Neural cell (in vitro differentiated cells): ENCODE measurements at regions not wholly inside any gene's neighbourhood (a gene's known extent, or its start where the extent isn't known, plus 50 kb on each side); places are given as distances from the start of the nearest gene placed in this dataset.
"Not testable (repeated sequence)": the region's sequence is repeated elsewhere in the genome, so short reads cannot be mapped to it uniquely, and the experiment has no call there.

Experiments used
- H2AFZ ChIP-seq: fragments of 200-600, 300-800 bp; sonication (generic), shearing (Covaris generic); 2 replicates; pipeline ENCODE4 v1.6.0; 2014; ENCODE audit warnings: low read depth, mild to moderate bottlenecking, antibody characterized with exemption, low read length, moderate library complexity
- H3F3A ChIP-seq: fragments of 200-600 bp; shearing (Covaris generic); 2 replicates; pipeline ENCODE4 v1.6.1; 2016; ENCODE audit warnings: mild to moderate bottlenecking, moderate library complexity, mixed read lengths, antibody characterized with exemption, low read length; ENCODE audit not compliant: insufficient read depth, poor library complexity, severe bottlenecking
- H3K27ac ChIP-seq: fragments of 200-600, 300-800 bp; sonication (generic), shearing (Covaris generic); 2 replicates; pipeline ENCODE4 v1.5.1; 2014; ENCODE audit warnings: mild to moderate bottlenecking, low read length, moderate library complexity
- H3K27me3 ChIP-seq: fragments of 300-800, 200-600 bp; sonication (generic), shearing (Covaris generic); 2 replicates; pipeline ENCODE4 v1.6.0; 2014; ENCODE audit warnings: mild to moderate bottlenecking, low read depth, low read length, moderate library complexity; ENCODE audit not compliant: insufficient read depth
- H3K36me3 ChIP-seq: fragments of 300-800, 200-600 bp; sonication (generic), shearing (Covaris generic); 2 replicates; pipeline ENCODE4 v1.5.1; 2014; ENCODE audit warnings: mild to moderate bottlenecking, antibody characterized with exemption, low read length, moderate library complexity; ENCODE audit not compliant: insufficient read depth
- H3K4me2 ChIP-seq: fragments of 300-800, 200-600 bp; sonication (generic), shearing (Covaris generic); 2 replicates; pipeline ENCODE4 v1.6.0; 2014; ENCODE audit warnings: mild to moderate bottlenecking, low read length
- H3K4me3 ChIP-seq: fragments of 300-800, 200-600 bp; sonication (generic), shearing (Covaris generic); 2 replicates; pipeline ENCODE4 v1.5.1; 2014; ENCODE audit warnings: mild to moderate bottlenecking, low read length, moderate library complexity
- H3K79me2 ChIP-seq: fragments of 200-600 bp; shearing (Covaris generic); replicated peaks from 2 replicates; pipeline ENCODE4 v1.6.0; 2014; ENCODE audit warnings: mild to moderate bottlenecking, low read length, moderate library complexity; ENCODE audit not compliant: insufficient read depth
- H3K9ac ChIP-seq: fragments of 300-800, 200-600 bp; sonication (generic), shearing (Covaris generic); 2 replicates; pipeline ENCODE4 v1.6.1; 2016; ENCODE audit warnings: mild to moderate bottlenecking, low read length, mixed read lengths
- H3K9me2 ChIP-seq: fragments of 200-600 bp; shearing (Covaris generic); 2 replicates; pipeline ENCODE4 v1.6.1; 2016; ENCODE audit warnings: mild to moderate bottlenecking, low read length, mixed read lengths; ENCODE audit not compliant: insufficient read depth
- H3K9me3 ChIP-seq: fragments of 200-600, 300-800 bp; sonication (generic), shearing (Covaris generic); 2 replicates; pipeline ENCODE4 v1.6.1; 2016; ENCODE audit warnings: mild to moderate bottlenecking, mixed run types, low read length, moderate library complexity, mixed read lengths
- H4K20me1 ChIP-seq: fragments of 200-600 bp; shearing (Covaris generic); 2 replicates; pipeline ENCODE4 v1.6.1; 2016; ENCODE audit warnings: mild to moderate bottlenecking, mixed run types; ENCODE audit not compliant: insufficient read depth
- EP300 ChIP-seq: fragments of 450-650 bp; conservative IDR thresholded peaks from 2 replicates; pipeline ENCODE4 v1.6.1; 2014; ENCODE audit warnings: antibody characterized with exemption, mild to moderate bottlenecking, moderate library complexity; ENCODE audit not compliant: poor library complexity, severe bottlenecking
- EZH2 ChIP-seq: fragments of 200-600, 300-800 bp; shearing (Covaris generic), sonication (generic); IDR thresholded peaks from 2 replicates; pipeline ENCODE4 v1.6.1; 2014; ENCODE audit warnings: antibody characterized with exemption, low read length, borderline replicate concordance, mild to moderate bottlenecking; ENCODE audit not compliant: insufficient read depth, poor library complexity, severe bottlenecking
- MXI1 ChIP-seq: fragments of 450-650 bp; conservative IDR thresholded peaks from 2 replicates; pipeline ENCODE4 v1.6.1; 2014; ENCODE audit warnings: antibody characterized with exemption, mild to moderate bottlenecking; ENCODE audit not compliant: poor library complexity, severe bottlenecking
- POLR2AphosphoS5 ChIP-seq: IDR thresholded peaks from 2 replicates; pipeline ENCODE4 v1.6.1; 2012
- RAD21 ChIP-seq: fragments of 450-650 bp; conservative IDR thresholded peaks from 2 replicates; pipeline ENCODE4 v1.6.1; 2014; ENCODE audit warnings: antibody characterized with exemption, mild to moderate bottlenecking, moderate library complexity
- SMC3 ChIP-seq: fragments of 450-650 bp; conservative IDR thresholded peaks from 2 replicates; pipeline ENCODE4 v1.6.1; 2014; ENCODE audit warnings: antibody characterized with exemption, mild to moderate bottlenecking, moderate library complexity; ENCODE audit not compliant: poor library complexity
- TAF1 ChIP-seq: IDR thresholded peaks from 2 replicates; pipeline ENCODE4 v1.6.1; 2012; ENCODE audit warnings: low read depth
- TF ChIP-seq, protein P1 (sequence below): fragments of 450-650 bp; IDR thresholded peaks from 2 replicates; pipeline ENCODE4 v1.5.1; 2014; ENCODE audit warnings: antibody characterized with exemption, mild to moderate bottlenecking, moderate library complexity; ENCODE audit not compliant: poor library complexity, severe bottlenecking
- TF ChIP-seq, protein P2 (sequence below): IDR thresholded peaks from 2 replicates; pipeline ENCODE4 v1.6.1; 2012; ENCODE audit warnings: borderline replicate concordance

DNA sequence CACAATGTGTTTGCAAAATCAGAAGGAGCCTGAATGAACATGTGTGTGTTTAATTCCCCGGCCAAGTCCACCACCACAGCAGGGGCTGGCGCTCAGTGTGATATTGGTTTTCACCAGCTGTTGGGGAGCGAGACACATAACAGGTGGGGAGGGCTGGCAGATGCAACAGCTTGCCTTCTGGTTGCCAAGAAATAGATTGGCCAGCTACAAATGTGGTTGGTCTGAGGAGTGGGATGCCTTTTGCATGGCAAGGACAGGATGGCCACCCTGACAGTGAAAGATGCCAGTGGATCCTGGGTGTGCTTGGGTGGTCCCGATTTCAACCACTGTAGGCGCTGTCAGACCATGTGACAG is 292.5 kb upstream of the FZD8 start:
- H3K9ac ChIP-seq, result no peak overlapping the region
- no peaks in the 10 kb centered on the region for H3F3A ChIP-seq
- H3K27ac ChIP-seq, result no peak overlapping the region
- no peaks in the 10 kb centered on the region for H3K79me2 ChIP-seq
- H3K36me3 ChIP-seq, result no peaks in the 10 kb centered on the region
- H3K27me3 ChIP-seq, result no peaks in the 10 kb centered on the region
- H4K20me1 ChIP-seq, result no peaks in the 10 kb centered on the region
- no peak overlapping the region for H3K4me2 ChIP-seq
- no peaks in the 10 kb centered on the region for H3K9me3 ChIP-seq
- no peak overlapping the region for H2AFZ ChIP-seq
- no peak overlapping the region for H3K4me3 ChIP-seq
- no peaks in the 10 kb centered on the region for H3K9me2 ChIP-seq
- TF ChIP-seq RAD21 (no peak), MXI1 (no peak), EZH2 (no peak), TAF1 (no peak), EP300 (no peak), SMC3 (no peak)

DNA sequence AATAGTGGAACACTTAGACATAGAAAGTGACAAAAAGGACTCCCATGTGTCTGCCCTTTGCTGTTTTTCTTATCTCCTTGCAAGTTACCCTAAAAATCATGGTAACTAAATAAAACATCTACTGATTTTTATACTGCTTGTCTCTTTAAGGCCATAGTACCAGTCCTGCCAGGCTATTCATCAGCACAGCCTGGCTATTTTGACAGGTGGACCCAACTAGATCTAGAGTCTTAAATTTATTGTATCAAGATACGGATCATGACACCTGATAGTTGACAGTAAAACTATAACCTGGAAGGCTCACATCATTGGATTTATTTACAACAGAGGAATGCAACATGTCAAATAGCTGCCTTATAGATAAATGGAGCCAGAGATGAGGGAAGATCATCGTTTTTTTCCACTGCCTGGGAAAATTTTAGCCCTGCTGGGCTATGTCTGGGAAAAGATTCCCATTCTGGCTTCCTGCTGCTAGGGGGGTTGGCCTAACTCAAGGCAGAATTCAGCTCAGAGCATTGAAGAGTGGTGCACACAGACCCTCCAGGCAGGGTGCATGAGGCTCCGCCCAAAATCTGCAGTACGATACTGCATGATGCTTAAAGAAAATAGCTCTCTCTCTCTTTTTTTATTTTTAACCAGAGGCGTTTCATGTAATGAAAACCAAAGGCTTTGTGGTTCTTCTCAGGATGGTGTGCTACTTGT is 292.0 kb upstream of the FZD8 start:
- H3K9me3 ChIP-seq, result no peaks in the 10 kb centered on the region
- no peak overlapping the region for H3K4me3 ChIP-seq
- no peaks in the 10 kb centered on the region for H4K20me1 ChIP-seq
- H3F3A ChIP-seq, result no peaks in the 10 kb centered on the region
- H3K36me3 ChIP-seq, result no peaks in the 10 kb centered on the region
- H3K4me2 ChIP-seq, result no peak overlapping the region
- TF ChIP-seq MXI1 (no peak), RAD21 (no peak), SMC3 (no peak), TAF1 (no peak), EP300 (no peak)
- TF ChIP-seq, protein P1, sequence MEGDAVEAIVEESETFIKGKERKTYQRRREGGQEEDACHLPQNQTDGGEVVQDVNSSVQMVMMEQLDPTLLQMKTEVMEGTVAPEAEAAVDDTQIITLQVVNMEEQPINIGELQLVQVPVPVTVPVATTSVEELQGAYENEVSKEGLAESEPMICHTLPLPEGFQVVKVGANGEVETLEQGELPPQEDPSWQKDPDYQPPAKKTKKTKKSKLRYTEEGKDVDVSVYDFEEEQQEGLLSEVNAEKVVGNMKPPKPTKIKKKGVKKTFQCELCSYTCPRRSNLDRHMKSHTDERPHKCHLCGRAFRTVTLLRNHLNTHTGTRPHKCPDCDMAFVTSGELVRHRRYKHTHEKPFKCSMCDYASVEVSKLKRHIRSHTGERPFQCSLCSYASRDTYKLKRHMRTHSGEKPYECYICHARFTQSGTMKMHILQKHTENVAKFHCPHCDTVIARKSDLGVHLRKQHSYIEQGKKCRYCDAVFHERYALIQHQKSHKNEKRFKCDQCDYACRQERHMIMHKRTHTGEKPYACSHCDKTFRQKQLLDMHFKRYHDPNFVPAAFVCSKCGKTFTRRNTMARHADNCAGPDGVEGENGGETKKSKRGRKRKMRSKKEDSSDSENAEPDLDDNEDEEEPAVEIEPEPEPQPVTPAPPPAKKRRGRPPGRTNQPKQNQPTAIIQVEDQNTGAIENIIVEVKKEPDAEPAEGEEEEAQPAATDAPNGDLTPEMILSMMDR, result no peak
- TF ChIP-seq, protein P2, sequence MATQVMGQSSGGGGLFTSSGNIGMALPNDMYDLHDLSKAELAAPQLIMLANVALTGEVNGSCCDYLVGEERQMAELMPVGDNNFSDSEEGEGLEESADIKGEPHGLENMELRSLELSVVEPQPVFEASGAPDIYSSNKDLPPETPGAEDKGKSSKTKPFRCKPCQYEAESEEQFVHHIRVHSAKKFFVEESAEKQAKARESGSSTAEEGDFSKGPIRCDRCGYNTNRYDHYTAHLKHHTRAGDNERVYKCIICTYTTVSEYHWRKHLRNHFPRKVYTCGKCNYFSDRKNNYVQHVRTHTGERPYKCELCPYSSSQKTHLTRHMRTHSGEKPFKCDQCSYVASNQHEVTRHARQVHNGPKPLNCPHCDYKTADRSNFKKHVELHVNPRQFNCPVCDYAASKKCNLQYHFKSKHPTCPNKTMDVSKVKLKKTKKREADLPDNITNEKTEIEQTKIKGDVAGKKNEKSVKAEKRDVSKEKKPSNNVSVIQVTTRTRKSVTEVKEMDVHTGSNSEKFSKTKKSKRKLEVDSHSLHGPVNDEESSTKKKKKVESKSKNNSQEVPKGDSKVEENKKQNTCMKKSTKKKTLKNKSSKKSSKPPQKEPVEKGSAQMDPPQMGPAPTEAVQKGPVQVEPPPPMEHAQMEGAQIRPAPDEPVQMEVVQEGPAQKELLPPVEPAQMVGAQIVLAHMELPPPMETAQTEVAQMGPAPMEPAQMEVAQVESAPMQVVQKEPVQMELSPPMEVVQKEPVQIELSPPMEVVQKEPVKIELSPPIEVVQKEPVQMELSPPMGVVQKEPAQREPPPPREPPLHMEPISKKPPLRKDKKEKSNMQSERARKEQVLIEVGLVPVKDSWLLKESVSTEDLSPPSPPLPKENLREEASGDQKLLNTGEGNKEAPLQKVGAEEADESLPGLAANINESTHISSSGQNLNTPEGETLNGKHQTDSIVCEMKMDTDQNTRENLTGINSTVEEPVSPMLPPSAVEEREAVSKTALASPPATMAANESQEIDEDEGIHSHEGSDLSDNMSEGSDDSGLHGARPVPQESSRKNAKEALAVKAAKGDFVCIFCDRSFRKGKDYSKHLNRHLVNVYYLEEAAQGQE, result peak; percentile 69
- no peak overlapping the region for H3K9ac ChIP-seq
- H2AFZ ChIP-seq, result no peak overlapping the region
- no peaks in the 10 kb centered on the region for H3K27me3 ChIP-seq
- no peaks in the 10 kb centered on the region for H3K79me2 ChIP-seq
- no peak overlapping the region for H3K27ac ChIP-seq
- no peaks in the 10 kb centered on the region for H3K9me2 ChIP-seq

DNA sequence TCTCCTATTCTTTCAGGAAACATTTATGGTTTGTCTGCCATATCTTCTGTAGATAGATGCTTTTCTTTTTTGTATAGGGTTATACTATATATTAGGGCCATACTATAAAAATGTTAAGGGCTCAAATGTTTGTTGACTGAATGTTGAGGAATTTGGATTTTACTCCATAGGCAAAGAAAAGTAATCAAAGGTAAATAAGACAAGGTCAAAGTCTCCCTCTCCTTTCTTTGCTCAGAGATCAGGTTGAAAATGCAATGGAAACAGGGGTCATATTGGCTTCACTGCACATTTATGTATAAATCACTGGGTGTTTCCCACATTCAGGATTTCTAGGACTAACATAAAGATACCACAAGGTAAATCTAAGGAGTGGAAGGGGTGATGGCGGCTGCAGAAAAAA is 291.4 kb upstream of the FZD8 start:
- no peak overlapping the region for H3K27ac ChIP-seq

DNA sequence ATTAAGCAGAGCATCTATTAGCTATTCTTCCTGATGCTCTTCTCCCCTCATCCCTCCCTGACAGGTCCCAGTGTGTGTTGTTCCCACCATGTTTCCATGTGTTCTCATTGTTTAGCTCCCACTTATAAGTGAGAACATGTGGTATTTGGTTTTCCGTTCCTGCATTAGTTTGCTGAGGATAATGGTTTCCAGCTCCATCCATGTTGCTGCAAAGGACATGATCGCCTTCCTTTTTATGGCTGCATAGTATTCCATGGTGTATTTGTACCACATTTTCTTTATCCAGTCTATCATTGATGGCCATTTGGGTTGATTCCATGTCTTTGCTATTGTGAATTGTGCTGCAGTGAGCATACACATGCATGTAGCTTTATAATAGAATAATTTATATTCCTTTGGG is 287.9 kb upstream of the FZD8 start:
- H3K4me3 ChIP-seq, H3K9ac ChIP-seq, H3K27ac ChIP-seq, H4K20me1 ChIP-seq, H3K4me2 ChIP-seq, H3K36me3 ChIP-seq, H3K79me2 ChIP-seq, H3K9me2 ChIP-seq, H2AFZ ChIP-seq, H3F3A ChIP-seq, H3K9me3 ChIP-seq, H3K27me3 ChIP-seq: not testable (repeated sequence)

More for the DNA sequence above, 291.4 kb upstream of the FZD8 start:
- Histone ChIP-seq H3K4me2 (no peak overlapping the region), H3K79me2 (no peaks in the 10 kb centered on the region), H3K9ac (no peak overlapping the region), H3K27me3 (no peaks in the 10 kb centered on the region), H3F3A (no peaks in the 10 kb centered on the region), H3K36me3 (no peaks in the 10 kb centered on the region), H2AFZ (no peak overlapping the region), H3K4me3 (no peak overlapping the region), H4K20me1 (no peaks in the 10 kb centered on the region), H3K9me3 (no peaks in the 10 kb centered on the region), H3K9me2 (no peaks in the 10 kb centered on the region)
- TF ChIP-seq TAF1 (no peak), SMC3 (no peak), MXI1 (no peak), POLR2AphosphoS5 (no peak), EP300 (no peak)
